ENCODE measurements at regions not wholly inside any gene's neighbourhood (a gene's known extent, or its start where the extent isn't known, plus 50 kb on each side); places are given as distances from the start of the nearest gene placed in this dataset.

- no peaks in the 10 kb centered on the region for H3K9me3 ChIP-seq
- TF ChIP-seq, protein P1, sequence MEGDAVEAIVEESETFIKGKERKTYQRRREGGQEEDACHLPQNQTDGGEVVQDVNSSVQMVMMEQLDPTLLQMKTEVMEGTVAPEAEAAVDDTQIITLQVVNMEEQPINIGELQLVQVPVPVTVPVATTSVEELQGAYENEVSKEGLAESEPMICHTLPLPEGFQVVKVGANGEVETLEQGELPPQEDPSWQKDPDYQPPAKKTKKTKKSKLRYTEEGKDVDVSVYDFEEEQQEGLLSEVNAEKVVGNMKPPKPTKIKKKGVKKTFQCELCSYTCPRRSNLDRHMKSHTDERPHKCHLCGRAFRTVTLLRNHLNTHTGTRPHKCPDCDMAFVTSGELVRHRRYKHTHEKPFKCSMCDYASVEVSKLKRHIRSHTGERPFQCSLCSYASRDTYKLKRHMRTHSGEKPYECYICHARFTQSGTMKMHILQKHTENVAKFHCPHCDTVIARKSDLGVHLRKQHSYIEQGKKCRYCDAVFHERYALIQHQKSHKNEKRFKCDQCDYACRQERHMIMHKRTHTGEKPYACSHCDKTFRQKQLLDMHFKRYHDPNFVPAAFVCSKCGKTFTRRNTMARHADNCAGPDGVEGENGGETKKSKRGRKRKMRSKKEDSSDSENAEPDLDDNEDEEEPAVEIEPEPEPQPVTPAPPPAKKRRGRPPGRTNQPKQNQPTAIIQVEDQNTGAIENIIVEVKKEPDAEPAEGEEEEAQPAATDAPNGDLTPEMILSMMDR (IDR thresholded peaks at IDR 0.05) = no peak
- DNase-seq (ENCODE audit: low spot score in 2 of 2) = no peak
- H3K36me3 ChIP-seq = no peaks in the 10 kb centered on the region
- no peaks in the 10 kb centered on the region for H3K27me3 ChIP-seq
- intact Hi-C loops (cut with DNase I) = no loop called here
- H3K4me3 ChIP-seq = no peak overlapping the region
- H3K27ac ChIP-seq = no peak overlapping the region
- no peaks in the 10 kb centered on the region for H3K4me1 ChIP-seq
These were observed 344.4 kb downstream of the TCERG1L start for GRCh38 chr10:130967161-130967560.

DNA sequence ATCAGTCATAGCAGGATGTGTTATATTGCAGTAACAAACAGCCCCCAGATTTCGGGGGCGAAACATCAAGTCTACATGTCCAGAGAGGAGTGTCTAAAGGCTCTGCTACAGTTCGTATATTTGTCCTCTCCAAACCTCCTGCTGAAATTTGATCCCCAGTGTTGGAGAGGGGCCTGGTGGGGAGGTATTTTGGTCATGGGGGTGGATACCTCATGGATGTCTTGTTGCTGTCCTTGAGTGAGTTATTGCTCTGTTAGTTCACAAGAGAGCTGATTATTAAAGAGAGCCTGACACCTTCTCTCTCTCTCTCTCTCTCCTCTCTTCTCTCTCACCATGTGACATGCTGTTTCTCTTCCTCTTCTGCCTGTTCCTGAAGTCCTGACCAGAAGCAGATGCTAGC lies 343.7 kb downstream of the TCERG1L start:
- no peak overlapping the region for H3K4me3 ChIP-seq
- intact Hi-C loops (cut with DNase I) = no loop called here
- H3K9me3 ChIP-seq = no peaks in the 10 kb centered on the region
- TF ChIP-seq, protein P1 (IDR thresholded peaks at IDR 0.05) = no peak
- H3K27me3 ChIP-seq = no peaks in the 10 kb centered on the region
- DNase-seq (ENCODE audit: low spot score in 2 of 2) = no peak
- no peaks in the 10 kb centered on the region for H3K4me1 ChIP-seq
- no peaks in the 10 kb centered on the region for H3K36me3 ChIP-seq
- no peak overlapping the region for H3K27ac ChIP-seq

- DNase-seq (ENCODE audit: low spot score in 2 of 2) = no peak
- Histone ChIP-seq H3K4me3 (no peak overlapping the region), H3K36me3 (no peaks in the 10 kb centered on the region), H3K27ac (no peak overlapping the region), H3K9me3 (no peaks in the 10 kb centered on the region), H3K27me3 (no peaks in the 10 kb centered on the region), H3K4me1 (no peaks in the 10 kb centered on the region)
- intact Hi-C loops (cut with DNase I) = no loop called here
- TF ChIP-seq, protein P1 (IDR thresholded peaks at IDR 0.05) = no peak
These were observed 343.0 kb downstream of the TCERG1L start for GRCh38 chr10:130968511-130968910.

DNA sequence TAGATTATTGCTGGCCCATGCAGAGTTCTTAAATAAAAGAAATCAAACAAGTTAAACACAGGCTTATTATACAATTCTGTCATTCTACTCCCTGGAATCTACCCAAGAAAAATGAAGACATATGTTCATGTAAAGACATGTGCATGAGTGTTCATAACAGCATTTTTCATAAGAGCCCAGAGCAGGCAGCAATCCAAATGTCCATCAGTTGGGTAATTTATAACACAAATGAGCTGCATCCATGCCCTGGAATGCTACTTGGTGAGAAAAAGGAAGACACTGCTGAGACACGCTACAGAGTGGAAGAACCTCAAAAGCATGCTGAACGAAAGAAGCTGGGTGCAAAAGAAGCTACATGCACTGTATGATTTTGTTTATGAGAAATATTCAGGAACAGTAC lies 342.6 kb downstream of the TCERG1L start:
- no peak overlapping the region for H3K4me3 ChIP-seq
- H3K36me3 ChIP-seq = no peaks in the 10 kb centered on the region
- no peaks in the 10 kb centered on the region for H3K27me3 ChIP-seq
- no peaks in the 10 kb centered on the region for H3K9me3 ChIP-seq
- intact Hi-C loops (cut with DNase I) = no loop called here
- TF ChIP-seq, protein P1 (IDR thresholded peaks at IDR 0.05) = no peak
- no peaks in the 10 kb centered on the region for H3K4me1 ChIP-seq
- H3K27ac ChIP-seq = no peak overlapping the region
- no peak for DNase-seq (ENCODE audit: low spot score in 2 of 2)

DNA sequence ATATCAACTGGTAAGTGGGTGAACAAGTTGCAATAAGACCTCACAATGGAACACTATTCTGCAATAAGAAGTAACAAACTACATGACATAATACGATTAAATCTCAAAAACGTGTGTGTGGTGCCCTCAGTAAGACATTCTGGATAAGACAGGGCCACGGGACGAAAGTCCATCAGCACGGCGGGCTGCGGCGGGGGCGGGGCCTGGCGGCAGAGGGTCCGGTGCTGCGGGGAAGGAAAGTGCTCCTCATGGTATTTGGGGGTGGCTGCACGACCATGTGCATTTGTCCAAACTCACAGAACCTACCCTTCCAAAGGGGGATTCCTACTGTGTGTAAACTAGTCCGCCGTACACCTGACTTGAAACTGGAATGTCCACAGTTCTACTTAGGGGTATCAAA lies 341.8 kb downstream of the TCERG1L start:
- Histone ChIP-seq H3K27ac (no peak overlapping the region), H3K4me3 (no peak overlapping the region), H3K27me3 (no peaks in the 10 kb centered on the region), H3K36me3 (no peaks in the 10 kb centered on the region), H3K9me3 (no peaks in the 10 kb centered on the region), H3K4me1 (no peaks in the 10 kb centered on the region)
- DNase-seq (ENCODE audit: low spot score in 2 of 2) = no peak
- TF ChIP-seq, protein P1 (IDR thresholded peaks at IDR 0.05) = no peak
- intact Hi-C loops (cut with DNase I) = no loop called here

Measured in ascending aorta (tissue), 2 donors.